ENCODE measurements at regions not wholly inside any gene's neighbourhood (a gene's known extent, or its start where the extent isn't known, plus 50 kb on each side); places are given as distances from the start of the nearest gene placed in this dataset.
"Not testable (repeated sequence)": the region's sequence is repeated elsewhere in the genome, so short reads cannot be mapped to it uniquely, and the experiment has no call there.

DNA sequence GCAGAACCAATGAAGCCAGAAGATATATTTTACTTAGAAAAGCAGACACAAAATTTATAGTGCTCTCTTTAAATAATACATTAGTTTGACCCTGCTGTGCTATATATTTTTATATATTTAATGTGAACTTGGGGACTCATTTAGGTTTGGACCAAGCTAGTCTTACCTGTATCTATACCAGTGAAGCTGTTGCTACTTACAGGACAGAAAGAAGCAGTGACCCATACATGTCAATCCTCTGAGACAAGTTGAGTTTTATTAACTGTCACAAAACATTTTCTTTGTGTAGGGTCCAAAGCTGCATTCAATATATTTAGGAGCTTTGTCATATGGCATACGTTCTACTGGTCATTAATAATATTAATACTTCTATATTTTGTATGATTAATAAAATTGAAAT, 327.7 kb upstream of the NUDT12 start:
- TF ChIP-seq Cebpa-rat (IDR thresholded peaks at IDR 0.05): no peak
- Histone ChIP-seq H3K9me3 (replicated peaks in 1 of 11) (no peaks in the 10 kb centered on the region), H3K27ac (no peak overlapping the region), H3K4me2 (no peak overlapping the region), H3K9ac (no peak overlapping the region), H3K27me3 (no peaks in the 10 kb centered on the region), H3K4me1 (no peaks in the 10 kb centered on the region), H4K20me1 (no peaks in the 10 kb centered on the region), H3K36me3 (no peaks in the 10 kb centered on the region), H3K4me3 (no peak overlapping the region)

DNA sequence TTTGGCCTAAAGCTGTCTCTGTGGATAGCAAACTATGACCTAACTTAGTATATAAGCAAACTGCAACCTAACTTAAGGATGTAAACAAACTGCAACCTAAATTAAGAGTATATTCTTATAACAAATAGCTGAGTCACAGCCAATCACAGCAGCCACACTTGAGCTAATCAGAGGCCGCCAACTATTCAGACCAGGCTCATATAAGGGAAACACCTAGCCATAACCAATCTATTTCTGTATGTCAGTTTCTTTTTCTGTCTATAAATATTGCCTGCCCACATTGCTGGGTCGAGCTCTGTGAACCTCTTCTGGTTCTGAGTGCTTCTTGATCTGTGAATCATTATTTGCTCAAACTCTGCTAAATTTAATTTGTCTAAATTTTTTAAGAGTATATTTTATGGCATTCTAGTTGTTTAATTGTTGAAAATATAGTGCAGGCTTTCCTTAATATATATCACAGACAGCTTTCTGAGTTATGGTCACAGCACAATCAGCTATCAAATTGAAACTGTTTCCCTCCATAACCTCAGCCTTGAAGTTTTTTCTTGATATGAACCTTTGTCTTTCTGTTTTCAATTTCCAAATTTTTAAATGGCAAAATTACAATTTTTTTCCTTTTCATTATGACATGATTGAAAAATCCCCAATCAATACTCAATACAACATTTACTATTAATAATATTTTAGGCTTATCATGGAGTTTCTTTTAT, 327.1 kb upstream of the NUDT12 start:
- Histone ChIP-seq H3K27me3 (no peaks in the 10 kb centered on the region), H3K9ac (no peak overlapping the region), H3K4me2 (no peak overlapping the region), H3K4me3 (no peak overlapping the region), H3K9me3 (replicated peaks in 1 of 11) (no peaks in the 10 kb centered on the region), H3K36me3 (no peaks in the 10 kb centered on the region), H4K20me1 (no peaks in the 10 kb centered on the region), H3K27ac (no peak overlapping the region), H3K4me1 (no peaks in the 10 kb centered on the region)
- TF ChIP-seq Cebpa-rat (IDR thresholded peaks at IDR 0.05): no peak

DNA sequence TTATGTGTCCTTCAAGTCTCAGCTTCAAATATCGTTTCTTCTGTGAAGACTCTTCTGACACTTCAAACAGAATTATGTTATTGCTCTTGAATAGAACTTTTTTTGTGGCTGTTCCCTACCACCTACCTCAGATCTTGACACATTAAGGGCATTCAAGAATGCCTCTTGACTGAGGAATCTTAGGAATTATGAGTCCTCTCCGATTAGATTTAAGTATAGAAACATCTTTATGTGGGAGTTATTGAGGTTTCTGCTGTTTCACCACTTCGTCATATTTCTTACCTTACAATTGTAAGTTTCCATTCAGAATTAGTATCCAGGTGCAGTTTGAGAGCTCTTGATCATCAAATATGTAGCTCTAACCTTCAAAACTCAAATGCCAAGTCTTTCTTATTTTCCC, 324.2 kb upstream of the NUDT12 start:
- H3K27ac ChIP-seq: no peak overlapping the region
- H3K9ac ChIP-seq: no peak overlapping the region
- no peak overlapping the region for H3K4me3 ChIP-seq
- H3K36me3 ChIP-seq: no peaks in the 10 kb centered on the region
- TF ChIP-seq Cebpa-rat (IDR thresholded peaks at IDR 0.05): no peak
- no peak overlapping the region for H3K4me2 ChIP-seq
- no peaks in the 10 kb centered on the region for H3K4me1 ChIP-seq
- H3K27me3 ChIP-seq: no peaks in the 10 kb centered on the region
- no peaks in the 10 kb centered on the region for H4K20me1 ChIP-seq
- H3K9me3 ChIP-seq (replicated peaks in 1 of 11): no peaks in the 10 kb centered on the region

- TF ChIP-seq Cebpa-rat (IDR thresholded peaks at IDR 0.05): no peak
- Histone ChIP-seq H3K4me1 (no peaks in the 10 kb centered on the region), H4K20me1 (no peaks in the 10 kb centered on the region), H3K4me3 (no peak overlapping the region), H3K27me3 (no peaks in the 10 kb centered on the region), H3K9ac (no peak overlapping the region), H3K4me2 (no peak overlapping the region), H3K27ac (no peak overlapping the region), H3K36me3 (no peaks in the 10 kb centered on the region), H3K9me3 (replicated peaks in 1 of 11) (no peaks in the 10 kb centered on the region)
Observed at GRCh38 chr5:103883143-103883542, 320.6 kb upstream of the NUDT12 start.

DNA sequence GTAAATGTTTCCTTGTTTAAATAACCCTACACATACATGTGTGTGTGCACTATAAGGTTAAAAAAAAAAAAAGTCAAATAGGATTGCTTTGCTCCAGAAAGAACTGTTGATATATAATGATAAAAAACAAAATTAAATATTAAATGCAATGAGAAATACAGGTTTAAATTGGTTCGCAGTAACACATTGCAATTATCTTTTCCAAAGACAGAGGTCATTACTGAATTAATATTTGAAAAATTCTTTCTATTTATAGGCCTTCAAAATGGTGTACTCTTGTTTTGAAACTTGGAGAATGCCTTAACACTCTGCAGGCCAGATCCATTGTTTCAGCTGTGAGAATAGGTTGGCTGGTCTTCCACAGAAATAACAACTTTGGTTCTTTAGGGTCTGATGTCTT, 319.0 kb upstream of the NUDT12 start:
- H3K27ac ChIP-seq: no peak overlapping the region
- no peak overlapping the region for H3K4me3 ChIP-seq
- H3K9ac ChIP-seq: no peak overlapping the region
- no peaks in the 10 kb centered on the region for H3K27me3 ChIP-seq
- H3K36me3 ChIP-seq: no peaks in the 10 kb centered on the region
- no peak for TF ChIP-seq Cebpa-rat (IDR thresholded peaks at IDR 0.05)
- H4K20me1 ChIP-seq: no peaks in the 10 kb centered on the region
- no peaks in the 10 kb centered on the region for H3K9me3 ChIP-seq (replicated peaks in 1 of 11)
- H3K4me1 ChIP-seq: no peaks in the 10 kb centered on the region
- H3K4me2 ChIP-seq: no peak overlapping the region

GRCh38 chr5:103867857-103868598, 305.4 kb upstream of the NUDT12 start:
- Histone ChIP-seq H3K27ac (no peak overlapping the region), H3K4me2 (no peak overlapping the region)
- no peak for TF ChIP-seq Cebpa-rat (IDR thresholded peaks at IDR 0.05)

GRCh38 chr5:103866169-103866568, 303.6 kb upstream of the NUDT12 start:
- no peak overlapping the region for H3K27ac ChIP-seq
- no peak overlapping the region for H3K9ac ChIP-seq

More at GRCh38 chr5:103867857-103868598, 305.4 kb upstream of the NUDT12 start:
- H3K9me3 ChIP-seq (replicated peaks in 1 of 11): no peaks in the 10 kb centered on the region
- H3K4me3 ChIP-seq: no peak overlapping the region
- H3K4me1 ChIP-seq: no peaks in the 10 kb centered on the region
- no peaks in the 10 kb centered on the region for H3K36me3 ChIP-seq
- no peak overlapping the region for H3K9ac ChIP-seq
- no peaks in the 10 kb centered on the region for H3K27me3 ChIP-seq
- H4K20me1 ChIP-seq: no peaks in the 10 kb centered on the region

DNA sequence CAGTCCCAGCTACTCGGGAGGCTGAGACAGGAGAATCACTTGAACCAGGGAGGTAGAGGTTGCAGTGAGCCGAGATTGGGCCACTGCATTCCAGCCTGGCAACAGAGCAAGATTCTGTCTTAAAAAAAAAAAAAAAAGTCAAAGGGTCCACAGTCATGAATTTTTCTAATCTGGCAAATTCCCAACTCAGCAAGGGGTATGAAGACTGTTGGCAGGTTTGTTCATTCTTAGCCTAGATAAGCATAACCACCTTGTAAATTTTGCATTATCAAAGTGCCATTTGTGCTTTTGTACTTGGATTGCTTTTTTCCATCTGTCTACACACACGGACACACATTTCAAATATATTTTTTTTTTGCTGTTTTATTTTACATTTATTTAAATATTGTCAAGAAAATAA, 299.8 kb upstream of the NUDT12 start:
- no peaks in the 10 kb centered on the region for H3K9me3 ChIP-seq (replicated peaks in 1 of 11)
- no peaks in the 10 kb centered on the region for H3K36me3 ChIP-seq
- H3K4me1 ChIP-seq: no peaks in the 10 kb centered on the region
- no peaks in the 10 kb centered on the region for H3K27me3 ChIP-seq
- no peak for TF ChIP-seq Cebpa-rat (IDR thresholded peaks at IDR 0.05)
- H3K27ac ChIP-seq: no peak overlapping the region
- no peak overlapping the region for H3K4me2 ChIP-seq
- H3K9ac ChIP-seq: no peak overlapping the region
- no peak overlapping the region for H3K4me3 ChIP-seq
- H4K20me1 ChIP-seq: no peaks in the 10 kb centered on the region

More at GRCh38 chr5:103866169-103866568, 303.6 kb upstream of the NUDT12 start:
- Histone ChIP-seq H3K4me1 (no peaks in the 10 kb centered on the region), H3K27me3 (no peaks in the 10 kb centered on the region), H4K20me1 (no peaks in the 10 kb centered on the region), H3K36me3 (no peaks in the 10 kb centered on the region), H3K4me3 (no peak overlapping the region), H3K9me3 (replicated peaks in 1 of 11) (no peaks in the 10 kb centered on the region), H3K4me2 (no peak overlapping the region)
- no peak for TF ChIP-seq Cebpa-rat (IDR thresholded peaks at IDR 0.05)

DNA sequence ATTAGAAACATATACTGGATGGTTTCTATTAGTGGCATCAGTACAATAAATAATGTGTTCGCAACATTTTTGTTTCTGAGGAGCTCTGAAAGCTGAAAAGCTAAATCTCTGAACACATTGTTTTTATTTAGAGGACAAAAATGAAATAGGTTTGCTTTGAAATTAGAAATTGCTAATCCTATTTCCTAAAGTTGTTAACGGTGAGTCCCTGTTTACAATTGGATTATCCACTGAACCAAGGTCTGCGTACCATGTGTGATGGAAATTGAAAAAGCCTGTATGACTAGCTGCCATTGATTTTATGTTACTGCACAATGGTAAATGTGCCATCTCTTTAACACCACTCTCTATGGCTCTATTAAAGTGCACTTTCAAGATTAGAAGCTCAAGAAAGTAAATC, 297.7 kb upstream of the NUDT12 start:
- no peaks in the 10 kb centered on the region for H3K4me1 ChIP-seq
- no peaks in the 10 kb centered on the region for H3K27me3 ChIP-seq
- H3K36me3 ChIP-seq: no peaks in the 10 kb centered on the region
- no peak overlapping the region for H3K9ac ChIP-seq
- H3K27ac ChIP-seq: no peak overlapping the region
- H3K4me2 ChIP-seq: no peak overlapping the region
- no peak for TF ChIP-seq Cebpa-rat (IDR thresholded peaks at IDR 0.05)
- no peaks in the 10 kb centered on the region for H4K20me1 ChIP-seq
- no peaks in the 10 kb centered on the region for H3K9me3 ChIP-seq (replicated peaks in 1 of 11)
- no peak overlapping the region for H3K4me3 ChIP-seq

DNA sequence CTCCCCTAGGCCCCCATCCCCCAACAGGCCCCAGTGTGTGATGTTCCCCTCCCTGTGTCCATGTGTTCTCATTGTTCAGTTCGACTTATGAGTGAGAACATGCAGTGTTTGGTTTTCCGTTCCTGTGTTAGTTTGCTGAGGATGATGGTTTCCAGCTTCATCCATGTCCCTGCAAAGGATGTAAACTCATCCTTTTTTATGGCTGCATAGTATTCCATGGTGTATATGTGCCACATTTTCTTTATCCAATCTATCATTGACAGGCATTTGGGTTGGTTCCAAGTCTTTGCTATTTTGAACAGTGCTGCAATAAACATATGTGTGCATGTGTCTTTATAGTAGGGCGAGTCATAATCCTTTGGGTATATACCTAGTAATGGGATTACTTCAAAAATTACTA, 295.8 kb upstream of the NUDT12 start:
- not testable (repeated sequence) for H3K4me2 ChIP-seq; H3K9ac ChIP-seq; H3K36me3 ChIP-seq; H3K27ac ChIP-seq; H4K20me1 ChIP-seq; H3K27me3 ChIP-seq; H3K9me3 ChIP-seq (replicated peaks in 1 of 11); H3K4me3 ChIP-seq; H3K4me1 ChIP-seq
